HCT116 (cell line): ENCODE measurements at regions not wholly inside any gene's neighbourhood (a gene's known extent, or its start where the extent isn't known, plus 50 kb on each side); places are given as distances from the start of the nearest gene placed in this dataset.

Source experiments
- EGR1 ChIP-seq: IDR thresholded peaks from 2 replicates; pipeline ENCODE4 v1.6.1; 2012; ENCODE audit warnings: low read depth
- EZH2phosphoT487 ChIP-seq: fragments of 200-600 bp; IDR thresholded peaks from 2 replicates; pipeline ENCODE4 v1.6.1; 2018; ENCODE audit warnings: antibody characterized with exemption, borderline replicate concordance
- JUND ChIP-seq: IDR thresholded peaks from 2 replicates; pipeline ENCODE4 v1.6.1; 2012
- POLR2A ChIP-seq: IDR thresholded peaks from 2 replicates; pipeline ENCODE4 v1.7.0; 2011; ENCODE audit warnings: borderline replicate concordance; ENCODE audit not compliant: insufficient read depth, insufficient read length; ENCODE audit errors: extremely low read depth
- POLR2AphosphoS5 ChIP-seq: IDR thresholded peaks from 2 replicates; pipeline ENCODE4 v1.6.1; 2011; ENCODE audit warnings: mild to moderate bottlenecking, low read depth, low read length, moderate library complexity
- SIN3A ChIP-seq: IDR thresholded peaks from 2 replicates; pipeline ENCODE4 v1.6.1; 2012; ENCODE audit warnings: low read depth
- SP1 ChIP-seq: IDR thresholded peaks from 2 replicates; pipeline ENCODE4 v1.6.1; 2012; ENCODE audit warnings: low read depth
- ZFX ChIP-seq: fragments of 450-650 bp; IDR thresholded peaks from 2 replicates; pipeline ENCODE4 v1.6.1; 2017
- TF ChIP-seq, protein P1 (sequence below), 3 experiments: fragments of 200-600 bp in 1 of 3; sonication (generic) in 1 of 3; IDR thresholded peaks in 2 of 3; conservative IDR thresholded peaks in 1 of 3; 2 replicates each; pipeline ENCODE4 v1.5.1; 2012 to 2017; ENCODE audit warnings: low read depth in 2 of 3, low read length in 2 of 3, antibody characterized with exemption in 1 of 3, borderline replicate concordance in 1 of 3, control low read depth in 1 of 3, mild to moderate bottlenecking in 1 of 3, mixed read lengths in 1 of 3, mixed run types in 1 of 3, moderate library complexity in 1 of 3; ENCODE audit not compliant: insufficient read depth in 1 of 3
- TF ChIP-seq, protein P2 (sequence below): IDR thresholded peaks from 2 replicates; pipeline ENCODE4 v1.6.1; 2012

DNA sequence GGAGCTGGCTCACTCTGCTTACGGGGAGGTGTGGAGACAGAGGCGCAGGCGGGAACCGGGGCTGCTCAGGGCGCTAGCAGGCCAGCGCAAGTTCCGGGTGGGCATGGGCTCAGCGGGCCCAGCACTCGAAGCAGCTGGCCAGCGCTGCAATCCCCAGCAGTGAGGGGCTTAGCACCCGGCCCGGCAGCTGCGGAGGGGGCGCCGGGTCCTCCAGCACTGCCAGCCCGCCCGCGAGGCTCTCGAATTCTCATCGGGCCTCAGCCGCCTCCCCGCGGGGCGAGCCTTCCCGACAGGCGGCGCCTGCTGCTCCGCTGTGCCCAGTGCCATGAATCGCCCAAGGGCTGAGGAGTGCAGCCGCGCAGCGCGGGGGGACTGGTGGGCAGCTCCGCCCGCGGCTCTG is 78.6 kb upstream of the MITF start:
- TF ChIP-seq SP1, result no peak
- no peak for TF ChIP-seq ZFX
- no peak for TF ChIP-seq JUND
- TF ChIP-seq, protein P1, sequence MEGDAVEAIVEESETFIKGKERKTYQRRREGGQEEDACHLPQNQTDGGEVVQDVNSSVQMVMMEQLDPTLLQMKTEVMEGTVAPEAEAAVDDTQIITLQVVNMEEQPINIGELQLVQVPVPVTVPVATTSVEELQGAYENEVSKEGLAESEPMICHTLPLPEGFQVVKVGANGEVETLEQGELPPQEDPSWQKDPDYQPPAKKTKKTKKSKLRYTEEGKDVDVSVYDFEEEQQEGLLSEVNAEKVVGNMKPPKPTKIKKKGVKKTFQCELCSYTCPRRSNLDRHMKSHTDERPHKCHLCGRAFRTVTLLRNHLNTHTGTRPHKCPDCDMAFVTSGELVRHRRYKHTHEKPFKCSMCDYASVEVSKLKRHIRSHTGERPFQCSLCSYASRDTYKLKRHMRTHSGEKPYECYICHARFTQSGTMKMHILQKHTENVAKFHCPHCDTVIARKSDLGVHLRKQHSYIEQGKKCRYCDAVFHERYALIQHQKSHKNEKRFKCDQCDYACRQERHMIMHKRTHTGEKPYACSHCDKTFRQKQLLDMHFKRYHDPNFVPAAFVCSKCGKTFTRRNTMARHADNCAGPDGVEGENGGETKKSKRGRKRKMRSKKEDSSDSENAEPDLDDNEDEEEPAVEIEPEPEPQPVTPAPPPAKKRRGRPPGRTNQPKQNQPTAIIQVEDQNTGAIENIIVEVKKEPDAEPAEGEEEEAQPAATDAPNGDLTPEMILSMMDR (IDR thresholded peaks at IDR 0.05 in 2 of 3, conservative IDR thresholded peaks at IDR 0.05 in 1 of 3; ENCODE audit: borderline replicate concordance in 1 of 3, insufficient read depth in 1 of 3, low read depth in 2 of 3, low read length in 2 of 3), result no peak
- TF ChIP-seq SIN3A, result no peak
- TF ChIP-seq, protein P2, sequence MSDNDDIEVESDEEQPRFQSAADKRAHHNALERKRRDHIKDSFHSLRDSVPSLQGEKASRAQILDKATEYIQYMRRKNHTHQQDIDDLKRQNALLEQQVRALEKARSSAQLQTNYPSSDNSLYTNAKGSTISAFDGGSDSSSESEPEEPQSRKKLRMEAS, result no peak
- no peak for TF ChIP-seq EZH2phosphoT487
- no peak for TF ChIP-seq POLR2AphosphoS5
- no peak for TF ChIP-seq POLR2A
- TF ChIP-seq EGR1, result no peak
